HL-60 (cell line): ENCODE measurements at regions not wholly inside any gene's neighbourhood (a gene's known extent, or its start where the extent isn't known, plus 50 kb on each side); places are given as distances from the start of the nearest gene placed in this dataset.

ENCODE experiments used
- DNase-seq, 2 experiments: peaks; one replicate each; pipeline ENCODE4 v3.0.0-alpha.2; 2010 to 2020; ENCODE audit warnings: low read depth in 1 of 2, low spot score in 1 of 2
- H3K27ac ChIP-seq: fragments of 250-450 bp; sonication (Bioruptor Pico); replicated peaks from 2 replicates; pipeline ENCODE4 v1.5.1; 2020; ENCODE audit warnings: mild to moderate bottlenecking, moderate library complexity
- H3K27me3 ChIP-seq: fragments of 250-450 bp; sonication (Bioruptor Pico); 2 replicates; pipeline ENCODE4 v1.5.1; 2021; ENCODE audit warnings: mild to moderate bottlenecking, moderate library complexity; ENCODE audit not compliant: insufficient read depth, poor library complexity, severe bottlenecking
- H3K4me3 ChIP-seq: replicated peaks from 2 replicates; pipeline ENCODE4 v1.5.1; 2011; ENCODE audit warnings: mild to moderate bottlenecking, control low read depth, low read length; ENCODE audit not compliant: insufficient read depth
- GABPA ChIP-seq: IDR thresholded peaks from 2 replicates; pipeline ENCODE4 v1.6.1; 2012; ENCODE audit warnings: low read depth
- POLR2AphosphoS5 ChIP-seq: IDR thresholded peaks from 2 replicates; pipeline ENCODE4 v1.6.1; 2012; ENCODE audit warnings: low read depth
- REST ChIP-seq: IDR thresholded peaks from 2 replicates; pipeline ENCODE4 v1.6.1; 2012; ENCODE audit warnings: low read depth; ENCODE audit not compliant: insufficient replicate concordance
- SPI1 ChIP-seq: IDR thresholded peaks from 2 replicates; pipeline ENCODE4 v1.6.1; 2012; ENCODE audit warnings: low read depth, mild to moderate bottlenecking, borderline replicate concordance
- TF ChIP-seq, protein P1 (sequence below): IDR thresholded peaks from one replicate; pipeline ENCODE4 v1.5.1; 2011; ENCODE audit warnings: low read length, control low read depth, inconsistent platforms; ENCODE audit not compliant: insufficient read depth

- no peak for DNase-seq
- no peak for TF ChIP-seq REST
- no peak overlapping the region for H3K4me3 ChIP-seq
- H3K27me3 ChIP-seq: peaks cover 2% of the 10 kb centered on the region
- H3K27ac ChIP-seq: no peak overlapping the region
Measured at GRCh38 chr6:40645043-40645442, 57.9 kb upstream of the LRFN2 start.

- H3K27me3 ChIP-seq: peaks cover 5% of the 10 kb centered on the region
Measured at GRCh38 chr6:40642837-40643236, 55.7 kb upstream of the LRFN2 start.

DNA sequence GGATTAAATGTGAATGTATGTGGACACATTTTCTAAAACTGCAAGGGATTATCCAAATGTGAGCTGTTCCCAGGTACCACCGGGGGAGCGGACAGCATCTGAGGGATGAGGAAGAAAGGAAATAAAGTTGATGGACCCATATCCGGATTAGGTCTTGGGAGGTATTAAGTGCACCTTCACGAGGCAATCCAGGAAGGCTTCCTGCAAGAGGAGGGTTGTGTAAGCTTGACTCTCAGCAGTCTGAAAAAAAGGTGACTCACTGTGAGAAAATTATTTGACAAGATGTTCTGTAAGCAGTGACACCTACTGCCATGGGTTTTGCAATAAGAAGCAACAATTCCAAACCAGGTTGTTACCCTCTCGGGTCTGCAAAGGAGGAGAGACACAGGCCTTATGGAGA is 55.0 kb upstream of the LRFN2 start:
- H3K4me3 ChIP-seq: no peak overlapping the region
- TF ChIP-seq, protein P1, sequence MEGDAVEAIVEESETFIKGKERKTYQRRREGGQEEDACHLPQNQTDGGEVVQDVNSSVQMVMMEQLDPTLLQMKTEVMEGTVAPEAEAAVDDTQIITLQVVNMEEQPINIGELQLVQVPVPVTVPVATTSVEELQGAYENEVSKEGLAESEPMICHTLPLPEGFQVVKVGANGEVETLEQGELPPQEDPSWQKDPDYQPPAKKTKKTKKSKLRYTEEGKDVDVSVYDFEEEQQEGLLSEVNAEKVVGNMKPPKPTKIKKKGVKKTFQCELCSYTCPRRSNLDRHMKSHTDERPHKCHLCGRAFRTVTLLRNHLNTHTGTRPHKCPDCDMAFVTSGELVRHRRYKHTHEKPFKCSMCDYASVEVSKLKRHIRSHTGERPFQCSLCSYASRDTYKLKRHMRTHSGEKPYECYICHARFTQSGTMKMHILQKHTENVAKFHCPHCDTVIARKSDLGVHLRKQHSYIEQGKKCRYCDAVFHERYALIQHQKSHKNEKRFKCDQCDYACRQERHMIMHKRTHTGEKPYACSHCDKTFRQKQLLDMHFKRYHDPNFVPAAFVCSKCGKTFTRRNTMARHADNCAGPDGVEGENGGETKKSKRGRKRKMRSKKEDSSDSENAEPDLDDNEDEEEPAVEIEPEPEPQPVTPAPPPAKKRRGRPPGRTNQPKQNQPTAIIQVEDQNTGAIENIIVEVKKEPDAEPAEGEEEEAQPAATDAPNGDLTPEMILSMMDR: no peak
- TF ChIP-seq SPI1: no peak
- no peak for TF ChIP-seq REST
- no peak for TF ChIP-seq POLR2AphosphoS5
- TF ChIP-seq GABPA: no peak
- DNase-seq: no peak
- no peak overlapping the region for H3K27ac ChIP-seq
- peaks cover 5% of the 10 kb centered on the region for H3K27me3 ChIP-seq

More at GRCh38 chr6:40642837-40643236, 55.7 kb upstream of the LRFN2 start:
- no peak overlapping the region for H3K4me3 ChIP-seq
- DNase-seq: no peak
- no peak for TF ChIP-seq GABPA
- no peak for TF ChIP-seq POLR2AphosphoS5
- TF ChIP-seq, protein P1: no peak
- TF ChIP-seq SPI1: no peak
- no peak for TF ChIP-seq REST
- no peak overlapping the region for H3K27ac ChIP-seq
